NCI-H187 treated with DMSO at 0.1 percent for 48 hours (cell line): ENCODE measurements at regions not wholly inside any gene's neighbourhood (a gene's known extent, or its start where the extent isn't known, plus 50 kb on each side); places are given as distances from the start of the nearest gene placed in this dataset.

Experiments used
- DNase-seq: peaks from one replicate; lab custom pipeline; 2025; lab: John Stamatoyannopoulos, UW

GRCh38 chr14:71498212-71498611, 434.0 kb upstream of the RGS6 start:
- no peak for DNase-seq

GRCh38 chr14:71499018-71499417, 433.2 kb upstream of the RGS6 start:
- no peak for DNase-seq

GRCh38 chr14:71507681-71508080, 424.5 kb upstream of the RGS6 start:
- no peak for DNase-seq

DNA sequence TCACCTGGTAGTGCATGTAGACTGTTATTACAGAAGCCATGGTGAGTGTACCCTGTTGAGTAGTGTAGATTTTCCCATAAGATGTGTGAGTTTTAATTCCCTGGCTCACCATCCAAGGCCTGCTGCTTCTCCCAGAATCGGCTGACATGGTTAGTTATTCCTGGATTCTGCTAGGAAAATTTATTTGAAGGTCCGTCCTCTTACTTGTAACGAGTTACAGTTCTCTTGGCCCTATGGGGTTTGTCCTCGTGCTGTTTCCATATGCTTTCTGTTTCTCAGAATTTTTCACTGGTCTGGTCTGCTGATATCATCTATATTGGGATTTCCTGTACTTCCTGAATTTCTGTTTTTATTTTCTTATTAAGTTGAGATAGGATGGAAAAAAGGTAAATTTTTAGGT, 423.3 kb upstream of the RGS6 start:
- no peak for DNase-seq

DNA sequence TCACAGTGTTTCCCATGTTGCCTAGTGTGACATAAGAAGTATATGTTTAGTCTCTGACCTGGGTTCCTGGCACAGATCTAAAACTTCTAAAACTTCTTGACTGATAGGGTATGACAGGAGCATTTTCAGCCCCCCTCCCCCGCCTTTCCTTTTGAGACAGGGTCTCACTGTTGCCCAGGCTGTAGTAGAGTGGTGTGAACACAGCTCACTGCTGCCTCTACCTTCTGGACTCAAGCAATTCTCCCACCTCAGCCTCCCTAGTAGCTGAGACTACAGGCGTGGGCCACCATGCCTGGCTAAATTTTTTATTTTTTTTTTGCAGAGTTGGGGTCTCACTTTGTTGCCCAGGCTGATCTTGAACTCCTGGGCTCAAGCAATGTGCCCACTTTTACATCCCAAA, 421.1 kb upstream of the RGS6 start:
- no peak for DNase-seq

DNA sequence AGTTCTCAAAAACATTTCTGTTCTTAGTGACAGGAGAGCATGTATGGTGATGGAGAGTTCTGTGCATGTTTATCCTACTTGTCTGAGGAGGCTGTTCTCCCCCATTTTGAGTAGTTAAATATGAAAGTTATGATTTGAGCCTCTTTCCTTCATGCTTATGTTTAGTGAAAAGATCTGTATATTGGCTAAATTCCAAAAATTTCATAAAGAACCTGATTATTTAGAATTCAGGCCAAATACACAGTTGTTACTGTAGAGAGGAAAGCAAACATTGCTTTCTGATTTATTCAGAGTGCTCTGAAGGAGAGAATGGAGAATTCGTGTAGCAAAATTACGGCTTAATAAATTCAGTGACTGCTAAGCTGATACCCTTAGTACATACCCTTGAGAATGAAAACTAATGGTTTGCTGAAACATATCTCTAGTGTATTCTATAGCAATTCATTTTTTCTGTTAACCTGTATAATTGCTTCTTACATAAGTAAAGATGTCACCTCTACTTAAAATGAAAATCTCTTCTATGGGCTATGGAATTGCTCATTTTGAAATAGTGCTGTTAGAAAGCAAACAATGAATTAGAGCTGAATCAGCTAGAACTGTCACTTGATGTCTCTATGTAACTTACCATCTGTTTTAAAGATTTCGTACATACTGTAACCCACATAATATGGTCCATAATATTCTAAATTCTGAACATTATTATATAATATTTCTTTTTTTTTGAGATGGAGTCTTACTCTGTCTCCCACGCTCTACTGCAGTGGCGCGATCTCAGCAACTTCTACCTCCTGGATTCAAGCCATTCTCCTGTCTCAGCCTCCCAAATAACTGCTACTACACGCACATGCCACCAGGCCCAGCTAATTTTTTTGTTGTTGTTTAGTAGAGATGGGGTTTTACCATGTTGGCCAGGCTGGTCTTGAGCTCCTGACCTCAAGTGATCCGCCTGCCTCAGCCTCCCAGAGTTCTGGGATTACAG, 417.0 kb upstream of the RGS6 start:
- DNase-seq = no peak

DNA sequence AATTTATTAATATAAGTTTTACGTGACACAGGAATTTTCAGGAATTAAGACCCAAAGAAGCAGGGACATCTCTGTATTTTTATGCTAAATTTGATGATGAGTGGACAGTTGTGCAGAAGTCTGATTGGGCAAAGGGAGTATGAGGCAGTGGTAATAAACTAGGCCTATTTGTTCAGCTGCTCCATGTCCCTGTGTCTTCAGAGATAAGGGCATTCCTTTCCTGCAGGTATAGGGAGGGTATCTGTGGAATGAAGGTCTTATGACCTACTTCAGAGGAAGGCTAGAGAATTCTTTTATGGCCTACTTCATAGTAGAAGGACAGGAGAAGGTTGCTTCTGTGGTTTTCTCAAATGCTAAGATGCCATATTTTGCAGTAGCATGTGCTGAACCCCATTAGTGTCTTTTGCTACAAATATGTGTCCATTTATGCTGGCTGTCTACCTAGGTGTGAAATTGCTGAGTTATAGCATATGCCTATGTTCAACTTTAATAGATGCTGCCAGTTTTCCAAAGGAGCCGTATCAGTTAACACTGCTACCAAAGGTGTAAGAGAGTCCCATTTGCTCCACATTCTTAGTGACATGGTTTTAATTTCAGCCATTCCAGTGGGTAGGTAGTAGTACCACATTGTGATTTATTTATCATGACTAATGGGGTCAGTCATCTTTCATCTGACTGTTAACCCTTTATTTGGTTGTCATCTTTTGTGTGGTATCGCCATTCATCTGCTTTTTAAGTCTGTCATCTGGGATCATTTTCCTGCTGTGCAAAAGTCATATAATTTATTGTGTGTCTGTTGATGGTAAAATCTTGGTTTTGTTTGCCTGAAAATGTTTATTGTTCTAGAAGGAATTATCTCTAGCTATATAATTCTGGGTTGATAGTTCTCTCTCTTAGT, 410.7 kb upstream of the RGS6 start:
- DNase-seq = no peak

DNA sequence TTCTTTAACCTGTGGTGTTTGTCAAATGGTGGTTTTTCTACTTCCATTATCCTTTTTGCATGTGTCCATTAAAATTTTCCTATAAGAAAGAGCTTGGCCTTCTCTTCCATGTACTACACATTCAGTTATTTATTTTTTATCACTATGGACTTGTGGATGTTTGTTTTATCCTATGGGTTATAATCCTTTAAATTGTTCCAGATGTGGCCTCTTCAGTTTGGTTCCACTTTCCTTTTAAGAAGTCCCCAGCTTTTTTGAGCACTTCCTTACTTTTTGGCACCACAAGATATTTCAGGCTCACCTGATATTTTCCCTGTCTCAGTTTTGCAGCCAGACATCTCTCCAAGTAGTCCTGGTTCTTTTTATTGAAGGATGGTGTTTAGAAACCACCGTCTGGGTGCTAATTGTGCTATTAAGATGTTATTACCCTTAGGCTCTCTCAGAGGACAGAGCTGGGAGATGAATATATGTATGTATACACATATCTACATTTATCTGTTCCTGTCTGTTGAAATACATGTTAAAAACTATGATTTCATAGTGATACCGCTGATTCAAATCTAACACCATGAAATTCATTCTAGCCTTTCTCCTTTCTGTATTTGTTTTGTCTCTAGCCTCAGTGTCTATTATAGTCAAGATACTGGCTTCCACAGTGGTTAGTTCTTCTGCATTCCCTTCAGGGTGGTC, 408.5 kb upstream of the RGS6 start:
- no peak for DNase-seq

DNA sequence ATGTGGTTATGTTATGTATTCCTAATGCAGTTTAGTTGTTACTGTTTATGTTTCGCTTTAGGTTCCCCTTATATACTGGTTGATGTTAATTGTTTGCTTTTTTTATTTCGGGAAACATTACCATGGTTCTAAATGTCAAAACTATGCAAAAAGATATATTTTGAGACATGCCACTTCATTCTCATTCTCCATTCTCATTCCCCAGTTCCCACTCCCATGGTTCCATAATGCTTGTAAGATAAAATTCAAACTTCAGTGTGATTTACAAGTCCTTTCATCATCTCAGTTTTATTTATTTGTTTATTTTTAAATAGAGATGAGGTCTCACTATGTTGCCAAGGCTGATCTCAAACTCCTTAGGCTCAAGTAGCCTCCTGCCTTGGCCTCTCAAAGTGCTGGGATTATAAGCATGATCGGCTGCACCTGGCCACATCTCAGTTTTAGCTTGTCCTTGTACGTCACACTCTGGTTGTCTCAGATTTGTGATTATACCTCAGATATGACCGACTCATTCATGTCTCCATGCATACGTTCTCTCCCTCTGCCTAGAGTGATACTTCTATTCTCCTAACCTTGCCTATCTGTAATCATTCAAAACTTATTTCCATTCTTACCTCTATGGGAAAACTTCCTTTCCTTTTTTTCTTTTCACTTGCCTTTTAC, 407.8 kb upstream of the RGS6 start:
- DNase-seq = no peak

- DNase-seq = no peak
These were observed 406.5 kb upstream of the RGS6 start for GRCh38 chr14:71525663-71526221.

DNA sequence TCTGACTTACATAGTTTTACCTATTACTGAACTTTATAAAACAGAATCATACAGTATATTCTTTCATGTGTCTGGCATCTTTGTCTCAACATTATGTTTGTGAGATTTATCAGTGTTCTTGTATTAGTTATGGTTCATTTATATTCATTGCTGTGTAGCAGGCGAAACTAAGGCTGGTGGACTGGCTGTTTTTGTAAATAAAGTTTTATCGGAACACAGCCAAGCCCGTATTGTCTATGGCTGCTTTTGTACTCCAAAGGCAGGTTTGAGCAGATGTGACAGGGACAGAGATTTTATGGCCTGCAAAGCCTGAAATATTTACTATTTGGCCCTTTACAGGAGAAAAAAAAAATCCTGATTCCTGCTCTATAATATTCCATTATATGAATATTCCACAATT, 405.8 kb upstream of the RGS6 start:
- no peak for DNase-seq

GRCh38 chr14:71527838-71528237, 404.4 kb upstream of the RGS6 start:
- no peak for DNase-seq

GRCh38 chr14:71529848-71530247, 402.4 kb upstream of the RGS6 start:
- DNase-seq = peak; percentile 61

DNA sequence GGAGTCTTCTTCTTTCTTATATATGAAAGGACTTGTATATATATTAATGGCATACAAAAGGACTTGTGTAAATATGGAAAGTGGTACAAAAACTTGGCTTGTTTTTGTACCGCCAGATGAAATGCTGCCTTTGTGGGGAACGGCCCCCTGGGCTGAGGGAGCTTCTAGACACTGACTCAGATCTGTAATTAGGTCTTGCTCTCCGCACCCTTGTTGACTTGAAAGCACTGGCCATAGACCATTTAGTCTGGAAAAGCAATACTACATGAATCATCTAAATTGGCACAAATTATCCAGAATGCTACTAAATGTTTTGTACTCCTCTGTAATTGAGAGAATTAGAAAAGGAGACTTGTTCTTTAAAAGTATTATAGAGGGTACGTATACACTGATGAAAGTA, 399.9 kb upstream of the RGS6 start:
- DNase-seq = peak; percentile 29

GRCh38 chr14:71532790-71533189, 399.4 kb upstream of the RGS6 start:
- no peak for DNase-seq

GRCh38 chr14:71533390-71533789, 398.8 kb upstream of the RGS6 start:
- no peak for DNase-seq

- no peak for DNase-seq
These were observed 398.4 kb upstream of the RGS6 start for GRCh38 chr14:71533800-71534199.

DNA sequence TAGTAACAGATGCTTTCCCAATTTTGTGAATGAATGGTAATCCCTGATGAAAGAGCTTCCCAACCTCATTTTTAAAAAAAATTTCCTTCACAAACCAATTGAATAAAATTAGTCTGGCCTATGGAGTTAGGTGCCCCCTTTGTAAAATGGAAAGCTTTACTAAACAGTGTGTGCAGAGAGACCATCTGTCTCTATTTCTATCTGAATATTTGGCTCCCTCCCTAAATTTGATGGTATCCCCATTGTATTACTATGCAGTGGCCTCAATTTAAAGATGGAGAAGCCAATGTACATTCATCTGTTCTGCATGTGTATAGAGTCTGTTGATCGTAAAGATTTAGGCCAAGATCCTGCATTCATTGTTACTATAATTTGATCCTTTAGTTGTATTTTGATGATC, 397.7 kb upstream of the RGS6 start:
- no peak for DNase-seq

DNA sequence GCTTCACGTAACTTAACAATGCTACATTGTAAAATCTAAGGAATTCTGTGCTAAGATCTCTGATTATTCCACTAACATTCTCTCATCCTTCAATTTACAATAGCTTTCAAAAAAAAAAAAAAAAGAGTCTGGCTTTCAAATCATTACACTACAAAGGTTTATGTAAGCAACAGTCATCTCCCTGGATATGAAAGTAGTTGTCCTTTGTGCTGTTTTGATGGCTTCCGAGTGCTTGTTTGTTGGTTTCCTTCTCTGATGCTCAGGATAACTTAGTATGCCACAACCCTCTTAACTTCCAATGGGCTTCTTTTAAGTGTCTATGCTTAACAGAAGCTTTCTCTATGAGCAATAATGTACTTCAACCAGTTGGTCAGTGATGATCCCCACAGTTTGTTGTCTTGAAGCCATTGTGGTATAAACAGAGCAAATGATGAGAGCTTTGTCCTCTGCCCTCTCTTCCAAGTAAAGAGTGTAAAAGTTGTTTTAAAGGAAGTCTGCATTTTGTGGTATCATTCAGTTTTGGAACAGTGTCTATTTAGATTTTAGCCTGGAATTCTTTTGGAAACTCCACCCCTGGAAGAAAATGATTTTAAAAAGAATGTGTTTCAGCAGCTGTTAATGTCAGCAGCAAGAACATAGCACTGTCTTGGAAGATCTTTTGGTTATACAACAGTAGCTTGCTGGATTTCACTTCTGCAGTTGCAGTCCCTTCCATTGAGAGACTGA, 396.1 kb upstream of the RGS6 start:
- no peak for DNase-seq

GRCh38 chr14:71536927-71537772, 395.1 kb upstream of the RGS6 start:
- no peak for DNase-seq
